NT2/D1 (cell line): ENCODE measurements at regions not wholly inside any gene's neighbourhood (a gene's known extent, or its start where the extent isn't known, plus 50 kb on each side); places are given as distances from the start of the nearest gene placed in this dataset.

Source experiments
- SUZ12 ChIP-seq: IDR thresholded peaks from 2 replicates; pipeline ENCODE4 v1.6.1; 2011; ENCODE audit not compliant: insufficient read length, insufficient read depth; ENCODE audit errors: extremely low read depth
- YY1 ChIP-seq: IDR thresholded peaks from 2 replicates; pipeline ENCODE4 v1.6.1; 2011; ENCODE audit not compliant: insufficient read length, insufficient read depth
- ZNF274 ChIP-seq: IDR thresholded peaks from 2 replicates; pipeline ENCODE4 v1.6.1; 2011; ENCODE audit warnings: mild to moderate bottlenecking, low read depth, low read length

DNA sequence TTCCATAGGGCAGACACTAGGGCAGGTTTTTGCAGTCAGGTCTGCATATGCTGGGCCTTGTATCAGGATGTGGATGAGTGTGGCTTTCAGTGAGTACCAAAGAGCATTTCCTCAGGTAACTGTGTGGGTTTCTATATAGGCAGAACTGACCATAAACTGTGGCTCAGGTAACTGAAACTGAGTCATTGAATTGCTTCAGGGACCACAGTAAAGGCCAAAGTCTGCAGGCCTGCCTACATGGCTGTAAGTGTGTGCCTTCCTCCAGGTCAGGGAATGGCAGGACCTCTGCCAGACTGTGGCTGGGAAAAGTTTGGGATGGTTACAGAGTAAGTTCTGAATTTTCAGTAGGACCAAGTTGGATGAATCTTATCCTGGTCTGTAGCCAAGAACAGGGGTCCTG, 85.6 kb downstream of the ZNF486 start:
- no peak for TF ChIP-seq ZNF274
- TF ChIP-seq YY1 = no peak
- no peak for TF ChIP-seq SUZ12
